HepG2 (cell line): ENCODE measurements at regions not wholly inside any gene's neighbourhood (a gene's known extent, or its start where the extent isn't known, plus 50 kb on each side); places are given as distances from the start of the nearest gene placed in this dataset.

Source experiments
- ATAC-seq: fragments of 200-7000 bp; cut with Tn5 transposase; 3 replicates; pipeline ENCODE4 v1.9.1; 2020; ENCODE audit warnings: mild to moderate bottlenecking, moderate library complexity
- BruUV-seq: library from RNA; stranded (reverse); fragments of 400-500 nt; replicated peaks from 2 replicates; lab custom pipeline; 2021; lab: Mats Ljungman, UMichigan
- CTCF ChIA-PET: fragments of 300-600 bp; formaldehyde crosslinking; extraction: SDS; loops from one replicate; lab custom pipeline; 2021; ENCODE audit warnings: low total read pairs, inconsistent platforms, low intra/inter-chr PET ratio; lab: Yijun Ruan, JAX
- POLR2A ChIA-PET: fragments of 350-600 bp; sonication (Branson Sonifier 250); formaldehyde crosslinking; loops from one replicate; lab custom pipeline; 2020; ENCODE audit warnings: antibody characterized with exemption, inconsistent platforms; lab: Yijun Ruan, JAX
- DNase-seq: peaks from one replicate; pipeline ENCODE4 v3.0.0-alpha.2; 2015; ENCODE audit warnings: low spot score
- FAIRE-seq: peaks from 3 replicates; lab custom pipeline; 2011; peaks lifted over from hg19 to GRCh38; lab: Jason Lieb, UNC
- H2AFZ ChIP-seq: one replicate; pipeline ENCODE4 v1.6.1; 2011; ENCODE audit warnings: low read length, inconsistent platforms
- H3K27ac ChIP-seq: fragments of 300-600 bp; 3 replicates; pipeline ENCODE4 v1.8.0; 2011; ENCODE audit warnings: mixed run types, mild to moderate bottlenecking, mixed read lengths, low read length, inconsistent platforms; ENCODE audit not compliant: insufficient read depth; ENCODE audit errors: extremely low read length
- H3K27me3 ChIP-seq, 2 experiments: fragments of 200-600 bp in 1 of 2; 2 replicates in 1 of 2; 3 replicates in 1 of 2; pipeline versions ENCODE4 v1.6.0 to v1.8.0; 2011; ENCODE audit warnings: low read length in 2 of 2, mild to moderate bottlenecking in 2 of 2, moderate library complexity in 2 of 2, inconsistent platforms in 1 of 2; ENCODE audit not compliant: insufficient read depth in 2 of 2, control insufficient read depth in 1 of 2
- H3K36me3 ChIP-seq, 2 experiments: fragments of 200-600 bp in 1 of 2; replicated peaks in 1 of 2; 2 replicates in 1 of 2; 3 replicates in 1 of 2; pipeline versions ENCODE4 v1.5.1 to v1.8.0; 2011; ENCODE audit warnings: low read length in 2 of 2, inconsistent platforms in 1 of 2; ENCODE audit not compliant: insufficient read depth in 2 of 2, control insufficient read depth in 1 of 2
- H3K4me1 ChIP-seq: 2 replicates; pipeline ENCODE4 v1.5.1; 2012; ENCODE audit warnings: low read length, inconsistent platforms; ENCODE audit not compliant: insufficient read depth
- H3K4me2 ChIP-seq: 2 replicates; pipeline ENCODE4 v1.6.0; 2011; ENCODE audit warnings: low read depth, low read length, inconsistent platforms
- H3K4me3 ChIP-seq, 3 experiments: fragments of 200-600 bp in 1 of 3; sonication (generic), shearing (Covaris generic) in 1 of 3; replicated peaks in 1 of 3; 2 replicates each; pipeline ENCODE4 v1.5.1; 2011 to 2016; ENCODE audit warnings: low read length in 3 of 3, inconsistent platforms in 2 of 3, low read depth in 2 of 3, mild to moderate bottlenecking in 2 of 3, control low read depth in 1 of 3, mixed read lengths in 1 of 3; ENCODE audit not compliant: insufficient read depth in 1 of 3
- H3K79me2 ChIP-seq: one replicate; pipeline ENCODE4 v1.6.1; 2011; ENCODE audit warnings: low read length, inconsistent platforms; ENCODE audit not compliant: insufficient read depth
- H3K9ac ChIP-seq: 2 replicates; pipeline ENCODE4 v1.6.0; 2011; ENCODE audit warnings: mild to moderate bottlenecking, low read depth, low read length, inconsistent platforms; ENCODE audit not compliant: insufficient read depth
- H3K9me3 ChIP-seq: 2 replicates; pipeline ENCODE4 v1.5.1; 2012; ENCODE audit warnings: mild to moderate bottlenecking, low read length
- H4K20me1 ChIP-seq: 2 replicates; pipeline ENCODE4 v1.6.0; 2011; ENCODE audit warnings: inconsistent platforms, mild to moderate bottlenecking, low read length, moderate library complexity; ENCODE audit not compliant: insufficient read depth
- EEA1 ChIP-seq: sonication (generic); formaldehyde crosslinking; IDR thresholded peaks from 2 replicates; pipeline ENCODE4 v1.5.1; 2020; ENCODE audit warnings: mild to moderate bottlenecking, missing genetic modification reagents, borderline replicate concordance
- HHEX ChIP-seq: IDR thresholded peaks from 2 replicates; pipeline ENCODE4 v1.6.1; 2016; ENCODE audit warnings: control low read depth
- JUN ChIP-seq: sonication (generic); formaldehyde crosslinking; IDR thresholded peaks from 2 replicates; pipeline ENCODE4 v1.4.0; 2020; ENCODE audit warnings: mild to moderate bottlenecking, missing genetic modification reagents
- MTA1 ChIP-seq: sonication (generic); formaldehyde crosslinking; IDR thresholded peaks from 2 replicates; pipeline ENCODE4 v1.4.0; 2020; ENCODE audit warnings: missing genetic modification reagents, mild to moderate bottlenecking, borderline replicate concordance
- SIN3B ChIP-seq: fragments of 150-350 bp; IDR thresholded peaks from 2 replicates; pipeline ENCODE4 v1.6.1; 2014; ENCODE audit warnings: low read length
- SP140L ChIP-seq: sonication (generic); formaldehyde crosslinking; IDR thresholded peaks from 2 replicates; pipeline ENCODE4 v1.4.0; 2020; ENCODE audit warnings: missing genetic modification reagents, borderline replicate concordance
- TEAD2 ChIP-seq: sonication (generic); formaldehyde crosslinking; IDR thresholded peaks from 2 replicates; pipeline ENCODE4 v1.9.0; 2021; ENCODE audit warnings: missing genetic modification reagents
- ZBTB7B ChIP-seq: sonication (generic); formaldehyde crosslinking; IDR thresholded peaks from 2 replicates; pipeline ENCODE4 v1.4.0; 2020; ENCODE audit warnings: missing genetic modification reagents
- ZNF138 ChIP-seq: sonication (generic); formaldehyde crosslinking; IDR thresholded peaks from 2 replicates; pipeline ENCODE4 v1.5.0; 2020; ENCODE audit warnings: mild to moderate bottlenecking, low read depth, missing genetic modification reagents
- ZNF24 ChIP-seq: fragments of 450-650 bp; IDR thresholded peaks from 2 replicates; pipeline ENCODE4 v1.6.1; 2017; ENCODE audit warnings: antibody characterized with exemption, mild to moderate bottlenecking
- ZNF367 ChIP-seq: sonication (generic); formaldehyde crosslinking; IDR thresholded peaks from 2 replicates; pipeline ENCODE4 v1.4.0; 2020; ENCODE audit warnings: missing genetic modification reagents, borderline replicate concordance
- ZNF772 ChIP-seq: sonication (generic); formaldehyde crosslinking; IDR thresholded peaks from 2 replicates; pipeline ENCODE4 v1.5.0; 2020; ENCODE audit warnings: mild to moderate bottlenecking, missing genetic modification reagents
- ZNF780A ChIP-seq: sonication (generic); formaldehyde crosslinking; IDR thresholded peaks from 2 replicates; pipeline ENCODE4 v1.8.0; 2022; ENCODE audit warnings: mild to moderate bottlenecking, missing genetic modification reagents, moderate library complexity
- WGBS: methylation state at CpG from one replicate; pipeline ENCODE4 v1.1.6; 2017; ENCODE audit warnings: low lambda C conversion rate; 5-methylcytosine and 5-hydroxymethylcytosine counted together
- in situ Hi-C: cut with HindIII; loops from 2 replicates; pipeline ENCODE4 v1.10.0; 2017; ENCODE audit warnings: low pct_unique_long_range_greater_than_20kb; ENCODE audit not compliant: extremely low pct_ligation_motif_present
- intact Hi-C: fragments of 100-400 bp; cut with micrococcal nuclease; formaldehyde crosslinking; loops from one replicate; pipeline ENCODE4 v1.10.0; 2022; ENCODE audit not compliant: unreplicated experiment
- TF ChIP-seq, protein P1 (sequence below): sonication (generic); formaldehyde crosslinking; conservative IDR thresholded peaks from 2 replicates; pipeline ENCODE4 v1.5.0; 2020; ENCODE audit warnings: missing genetic modification reagents
- TF ChIP-seq, protein P2 (sequence below): sonication (generic); formaldehyde crosslinking; IDR thresholded peaks from 2 replicates; pipeline ENCODE4 v1.5.0; 2020; ENCODE audit warnings: mild to moderate bottlenecking, missing genetic modification reagents, moderate library complexity
- TF ChIP-seq, protein P3 (sequence below): sonication (generic); formaldehyde crosslinking; IDR thresholded peaks from 2 replicates; pipeline ENCODE4 v1.4.0; 2020; ENCODE audit warnings: missing genetic modification reagents
- TF ChIP-seq, protein P4 (sequence below): sonication (generic); formaldehyde crosslinking; IDR thresholded peaks from 2 replicates; pipeline ENCODE4 v1.5.0; 2020; ENCODE audit warnings: missing genetic modification reagents, mild to moderate bottlenecking, borderline replicate concordance

DNA sequence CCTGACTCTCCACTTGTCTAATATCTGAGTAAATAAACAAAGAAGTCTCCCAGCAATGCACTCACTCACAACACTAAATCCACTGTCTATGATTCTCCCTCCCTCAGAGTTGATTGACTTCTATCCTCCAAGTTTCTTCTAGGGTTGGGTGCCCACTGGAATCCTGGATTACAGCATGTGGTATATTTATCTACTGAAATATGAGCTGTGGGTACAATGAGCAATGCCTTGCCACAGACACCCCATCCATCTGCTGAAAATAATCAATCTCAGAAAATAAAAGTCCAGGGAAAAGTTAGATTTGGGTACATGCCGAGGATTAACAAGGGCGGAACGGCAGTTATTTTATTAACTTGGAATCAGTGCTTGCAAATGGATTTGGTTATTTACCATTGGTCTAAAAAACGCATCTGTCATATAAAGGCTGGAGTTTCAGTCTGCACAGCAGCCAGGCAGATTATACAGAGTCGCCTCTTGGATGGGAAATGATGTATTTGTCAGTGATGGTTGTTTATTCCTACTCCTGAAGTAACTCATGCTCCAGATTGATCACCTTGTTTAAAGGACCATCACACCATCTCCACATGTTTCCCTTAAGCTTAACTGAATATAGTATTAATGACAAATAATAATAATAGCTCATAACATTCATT, 193.9 kb upstream of the SOX9 start:
- H3K4me2 ChIP-seq: no peak overlapping the region
- no peak for FAIRE-seq
- intact Hi-C loops: loop anchor here (1.0 kb wide), 1 partner anchor 93 kb away; no protein-coding TSS in a partner anchor
- no peak for TF ChIP-seq ZNF772 (CRISPR knock-in tag)
- no peak for TF ChIP-seq SP140L (CRISPR knock-in tag)
- TF ChIP-seq MTA1 (CRISPR knock-in tag): no peak
- TF ChIP-seq, protein P1, sequence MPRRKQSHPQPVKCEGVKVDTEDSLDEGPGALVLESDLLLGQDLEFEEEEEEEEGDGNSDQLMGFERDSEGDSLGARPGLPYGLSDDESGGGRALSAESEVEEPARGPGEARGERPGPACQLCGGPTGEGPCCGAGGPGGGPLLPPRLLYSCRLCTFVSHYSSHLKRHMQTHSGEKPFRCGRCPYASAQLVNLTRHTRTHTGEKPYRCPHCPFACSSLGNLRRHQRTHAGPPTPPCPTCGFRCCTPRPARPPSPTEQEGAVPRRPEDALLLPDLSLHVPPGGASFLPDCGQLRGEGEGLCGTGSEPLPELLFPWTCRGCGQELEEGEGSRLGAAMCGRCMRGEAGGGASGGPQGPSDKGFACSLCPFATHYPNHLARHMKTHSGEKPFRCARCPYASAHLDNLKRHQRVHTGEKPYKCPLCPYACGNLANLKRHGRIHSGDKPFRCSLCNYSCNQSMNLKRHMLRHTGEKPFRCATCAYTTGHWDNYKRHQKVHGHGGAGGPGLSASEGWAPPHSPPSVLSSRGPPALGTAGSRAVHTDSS (CRISPR knock-in tag): no peak
- no peak for TF ChIP-seq EEA1 (CRISPR knock-in tag)
- TF ChIP-seq ZNF138 (CRISPR knock-in tag): no peak
- TF ChIP-seq ZNF367 (CRISPR knock-in tag): no peak
- no peak for TF ChIP-seq JUN (CRISPR knock-in tag)
- TF ChIP-seq SIN3B: no peak
- TF ChIP-seq, protein P2, sequence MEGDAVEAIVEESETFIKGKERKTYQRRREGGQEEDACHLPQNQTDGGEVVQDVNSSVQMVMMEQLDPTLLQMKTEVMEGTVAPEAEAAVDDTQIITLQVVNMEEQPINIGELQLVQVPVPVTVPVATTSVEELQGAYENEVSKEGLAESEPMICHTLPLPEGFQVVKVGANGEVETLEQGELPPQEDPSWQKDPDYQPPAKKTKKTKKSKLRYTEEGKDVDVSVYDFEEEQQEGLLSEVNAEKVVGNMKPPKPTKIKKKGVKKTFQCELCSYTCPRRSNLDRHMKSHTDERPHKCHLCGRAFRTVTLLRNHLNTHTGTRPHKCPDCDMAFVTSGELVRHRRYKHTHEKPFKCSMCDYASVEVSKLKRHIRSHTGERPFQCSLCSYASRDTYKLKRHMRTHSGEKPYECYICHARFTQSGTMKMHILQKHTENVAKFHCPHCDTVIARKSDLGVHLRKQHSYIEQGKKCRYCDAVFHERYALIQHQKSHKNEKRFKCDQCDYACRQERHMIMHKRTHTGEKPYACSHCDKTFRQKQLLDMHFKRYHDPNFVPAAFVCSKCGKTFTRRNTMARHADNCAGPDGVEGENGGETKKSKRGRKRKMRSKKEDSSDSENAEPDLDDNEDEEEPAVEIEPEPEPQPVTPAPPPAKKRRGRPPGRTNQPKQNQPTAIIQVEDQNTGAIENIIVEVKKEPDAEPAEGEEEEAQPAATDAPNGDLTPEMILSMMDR: no peak
- no peak for TF ChIP-seq ZBTB7B (CRISPR knock-in tag)
- TF ChIP-seq ZNF24: no peak
- TF ChIP-seq ZNF780A: no peak
- TF ChIP-seq, protein P3, sequence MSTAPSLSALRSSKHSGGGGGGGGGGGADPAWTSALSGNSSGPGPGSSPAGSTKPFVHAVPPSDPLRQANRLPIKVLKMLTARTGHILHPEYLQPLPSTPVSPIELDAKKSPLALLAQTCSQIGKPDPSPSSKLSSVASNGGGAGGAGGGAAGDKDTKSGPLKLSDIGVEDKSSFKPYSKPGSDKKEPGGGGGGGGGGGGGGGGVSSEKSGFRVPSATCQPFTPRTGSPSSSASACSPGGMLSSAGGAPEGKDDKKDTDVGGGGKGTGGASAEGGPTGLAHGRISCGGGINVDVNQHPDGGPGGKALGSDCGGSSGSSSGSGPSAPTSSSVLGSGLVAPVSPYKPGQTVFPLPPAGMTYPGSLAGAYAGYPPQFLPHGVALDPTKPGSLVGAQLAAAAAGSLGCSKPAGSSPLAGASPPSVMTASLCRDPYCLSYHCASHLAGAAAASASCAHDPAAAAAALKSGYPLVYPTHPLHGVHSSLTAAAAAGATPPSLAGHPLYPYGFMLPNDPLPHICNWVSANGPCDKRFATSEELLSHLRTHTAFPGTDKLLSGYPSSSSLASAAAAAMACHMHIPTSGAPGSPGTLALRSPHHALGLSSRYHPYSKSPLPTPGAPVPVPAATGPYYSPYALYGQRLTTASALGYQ: no peak
- TF ChIP-seq HHEX: no peak
- TF ChIP-seq, protein P4, sequence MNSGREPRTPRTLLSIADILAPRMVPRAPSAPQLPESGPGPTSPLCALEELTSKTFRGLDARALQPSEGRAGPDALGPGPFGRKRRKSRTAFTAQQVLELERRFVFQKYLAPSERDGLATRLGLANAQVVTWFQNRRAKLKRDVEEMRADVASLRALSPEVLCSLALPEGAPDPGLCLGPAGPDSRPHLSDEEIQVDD (CRISPR knock-in tag): no peak
- no peak for TF ChIP-seq TEAD2 (CRISPR knock-in tag)

More for the DNA sequence above, 193.9 kb upstream of the SOX9 start:
- in situ Hi-C loops: no loop called here
- no peak for DNase-seq
- H4K20me1 ChIP-seq: no peaks in the 10 kb centered on the region
- 40% methylated on average over 5 of the region's 5 CpGs for WGBS
- no peak overlapping the region for H3K27ac ChIP-seq
- ChIA-PET POLR2A (no interaction called here), CTCF (no interaction called here)
- no TSS peak for BruUV-seq
- H3K4me1 ChIP-seq: no peaks in the 10 kb centered on the region
- H3K9me3 ChIP-seq: no peaks in the 10 kb centered on the region
- no peaks in the 10 kb centered on the region for H3K79me2 ChIP-seq
- no peak overlapping the region for H2AFZ ChIP-seq
- H3K4me3 ChIP-seq: no peak overlapping the region
- no peak overlapping the region for H3K9ac ChIP-seq
- no peaks in the 10 kb centered on the region for H3K36me3 ChIP-seq
- no peaks in the 10 kb centered on the region for H3K27me3 ChIP-seq
- ATAC-seq: no peak
